CD4-positive, alpha-beta T cell treated with Interleukin-2 at 100 ng/mL for 4 hours (primary cell): ENCODE measurements at regions not wholly inside any gene's neighbourhood (a gene's known extent, or its start where the extent isn't known, plus 50 kb on each side); places are given as distances from the start of the nearest gene placed in this dataset.

ENCODE experiments used
- DNase-seq: peaks from one replicate; pipeline ENCODE4 v3.0.0-alpha.2; 2020; ENCODE audit warnings: low spot score

GRCh38 chr15:70159001-70159712 lies 61.4 kb upstream of the TLE3 start:
- no peak for DNase-seq

- no peak for DNase-seq
Measured at GRCh38 chr15:70158309-70159000, 60.7 kb upstream of the TLE3 start.

DNA sequence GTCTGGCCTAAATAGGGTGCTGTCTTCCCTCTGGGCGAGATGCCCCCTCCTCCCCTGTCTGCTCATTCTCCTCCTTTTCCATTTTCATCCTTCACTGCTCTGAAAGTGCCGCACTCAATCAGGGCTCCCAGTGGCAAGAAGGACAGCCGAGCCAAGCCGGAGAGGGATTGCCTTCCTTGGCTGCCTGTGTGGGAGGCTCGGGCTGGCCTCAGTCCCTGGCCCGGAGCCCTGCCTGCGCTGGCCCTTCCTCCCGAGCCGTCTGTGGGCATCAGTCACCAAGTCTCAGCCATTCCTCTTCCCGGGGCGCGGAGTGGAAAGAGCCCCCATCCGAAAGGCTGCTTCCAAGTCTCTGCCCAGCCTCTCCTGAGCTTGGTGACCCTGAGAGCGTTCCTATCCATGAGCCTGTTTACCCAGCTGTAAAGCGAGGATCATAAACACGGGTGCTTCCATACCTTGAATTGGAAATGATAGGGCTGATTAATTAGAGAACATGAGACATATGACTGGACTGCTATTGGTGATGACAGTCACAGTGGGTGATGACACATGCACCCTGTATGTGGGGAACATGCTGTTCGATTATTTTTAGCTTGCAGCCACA lies 59.1 kb upstream of the TLE3 start:
- DNase-seq: no peak

DNA sequence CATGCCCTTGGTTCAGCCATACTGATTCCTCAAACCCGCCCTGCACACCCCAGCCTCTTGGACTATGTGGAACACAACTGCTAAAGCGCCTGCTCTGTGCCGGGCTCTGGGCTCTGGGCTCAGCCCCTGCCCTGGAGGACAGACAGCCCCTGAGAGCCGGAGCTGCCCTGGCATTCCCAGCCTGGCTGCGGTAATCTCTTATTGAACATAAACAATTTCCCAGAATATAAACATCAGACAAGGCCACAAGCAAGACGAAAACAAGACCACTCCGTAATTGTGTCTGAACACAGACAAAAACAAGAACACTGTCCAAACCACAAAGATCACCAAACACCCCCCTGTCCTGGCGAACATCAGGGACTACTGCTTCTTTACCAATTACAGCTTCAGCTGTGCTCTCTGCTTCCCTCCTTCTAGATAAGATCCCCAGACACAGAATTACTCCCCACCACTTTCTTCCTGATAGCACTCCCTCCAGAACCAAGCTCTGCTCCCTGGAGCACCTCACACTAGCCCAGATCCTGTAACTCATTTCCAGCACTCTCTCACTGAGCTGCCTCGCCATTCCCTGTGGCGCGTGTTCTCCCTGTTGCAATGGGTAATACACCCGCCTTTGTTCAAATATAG lies 57.1 kb upstream of the TLE3 start:
- DNase-seq: no peak

DNA sequence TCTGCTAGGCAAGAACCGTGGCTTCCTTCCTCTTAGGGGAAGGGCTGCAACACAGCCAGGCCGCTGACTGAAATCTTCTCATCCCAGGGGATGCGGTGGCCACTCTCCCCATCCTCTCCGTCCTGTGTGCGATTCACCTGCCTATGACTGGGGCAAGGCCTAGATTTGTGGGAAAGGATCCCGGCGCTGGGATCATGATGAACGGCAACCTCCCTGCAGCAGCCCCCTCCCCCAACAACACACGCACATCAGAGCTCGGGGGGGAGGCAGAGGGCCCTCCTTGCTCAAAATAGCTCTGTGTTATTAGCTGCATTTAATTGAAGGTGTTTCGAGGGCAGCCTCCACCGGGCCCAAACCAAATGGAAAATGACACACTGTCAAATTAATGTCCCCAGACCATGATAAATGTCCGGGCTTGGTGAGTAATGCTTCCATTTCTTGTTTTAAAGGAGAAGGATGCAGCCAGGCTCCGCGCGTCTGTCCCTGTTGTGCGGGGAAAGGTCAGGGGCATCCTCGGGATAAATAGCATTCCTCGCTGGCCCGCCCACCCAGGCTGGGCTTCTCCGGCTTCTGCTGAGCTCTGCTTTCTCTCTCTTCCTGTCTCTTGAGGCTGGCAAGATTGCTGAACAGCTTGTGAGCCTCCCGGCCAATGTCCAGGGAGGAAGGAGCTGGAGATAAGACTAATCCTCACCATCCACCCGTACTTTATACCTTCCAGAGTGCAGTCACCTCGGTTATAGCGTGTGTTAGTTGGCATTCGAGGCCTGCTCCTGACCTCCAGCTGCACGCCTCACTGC lies 56.4 kb upstream of the TLE3 start:
- DNase-seq: no peak

- DNase-seq: no peak
Measured at GRCh38 chr15:70152070-70152480, 54.4 kb upstream of the TLE3 start.

DNA sequence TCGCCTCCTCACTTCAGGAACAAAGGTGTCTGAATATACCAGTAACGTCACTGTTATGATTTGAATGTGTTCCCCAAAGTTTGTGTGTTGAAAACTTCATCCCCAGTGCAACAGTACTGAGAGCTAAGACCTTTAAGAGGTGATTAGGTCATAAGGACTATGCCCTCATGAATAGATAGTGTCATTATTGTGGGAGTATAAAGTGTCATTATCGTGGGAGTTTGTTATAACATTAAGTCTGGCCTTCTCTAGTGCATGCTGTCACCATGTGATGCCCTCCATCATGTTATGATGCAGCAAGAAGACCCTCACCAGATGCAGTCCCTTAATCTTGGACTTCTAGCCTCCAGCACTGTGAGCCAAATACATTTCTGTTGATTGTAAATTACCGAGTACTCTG lies 53.7 kb upstream of the TLE3 start:
- DNase-seq: no peak

- no peak for DNase-seq
Measured at GRCh38 chr15:70151003-70151402, 53.3 kb upstream of the TLE3 start.

DNA sequence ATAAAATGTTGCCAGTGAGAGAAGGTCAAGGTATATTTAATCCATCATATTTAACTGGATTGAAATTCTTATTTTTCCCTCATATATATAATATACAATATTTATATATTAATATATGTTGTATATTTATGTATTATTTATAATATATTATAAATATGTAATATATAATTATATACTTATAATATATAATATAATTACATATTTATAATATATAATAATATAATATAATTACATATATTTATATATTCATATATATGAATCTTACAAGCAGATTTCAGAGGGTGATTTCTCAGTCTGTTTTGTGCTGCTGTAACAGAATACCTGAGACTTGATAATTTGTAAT lies 52.7 kb upstream of the TLE3 start:
- DNase-seq: no peak

GRCh38 chr15:70149667-70150404 lies 52.1 kb upstream of the TLE3 start:
- DNase-seq: no peak

DNA sequence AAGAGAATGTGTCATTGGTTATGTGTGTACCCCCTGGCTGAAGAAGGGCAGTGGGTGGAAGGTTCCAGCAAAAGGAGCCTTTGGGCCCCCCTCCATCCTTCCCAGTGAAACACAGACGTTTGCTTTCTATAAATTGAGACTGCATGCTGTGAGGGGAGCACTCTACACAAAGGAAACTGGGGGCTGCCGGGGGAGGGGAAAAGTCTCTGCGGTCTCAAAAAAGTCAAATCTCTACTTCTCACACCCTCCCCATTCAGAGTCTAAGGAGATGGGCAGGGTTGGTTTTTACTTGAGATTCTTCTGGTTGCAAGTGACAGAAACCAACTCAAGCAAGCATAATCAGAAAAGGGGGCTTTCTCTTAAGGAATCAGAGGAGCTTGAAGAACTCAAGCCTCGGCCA lies 50.1 kb upstream of the TLE3 start:
- DNase-seq: no peak
